Adrenal gland (tissue), 5 donors: ENCODE measurements at regions not wholly inside any gene's neighbourhood (a gene's known extent, or its start where the extent isn't known, plus 50 kb on each side); places are given as distances from the start of the nearest gene placed in this dataset.

Experiments used
- POLR2A ChIP-seq, 2 donors: fragments of 450-650 bp; IDR thresholded peaks; one replicate each; pipeline ENCODE4 v1.6.1; 2017; ENCODE audit warnings: antibody characterized with exemption in 2 of 2, mild to moderate bottlenecking in 2 of 2, moderate library complexity in 1 of 2
- TF ChIP-seq, protein P1 (sequence below), 6 experiments: fragments of 450-650 bp in 4 of 6; fragments of 200-600 bp in 2 of 6; sonication (generic) in 1 of 6; IDR thresholded peaks; 1 replicate in 5 of 6; 2 replicates in 1 of 6; pipeline versions ENCODE4 v1.5.1 to v1.8.0; 2016 to 2021; ENCODE audit warnings: antibody characterized with exemption in 6 of 6, mild to moderate bottlenecking in 2 of 6, moderate library complexity in 1 of 6
- donor health status: DM: no; HTN: no; CAD: no.

- TF ChIP-seq, protein P1, sequence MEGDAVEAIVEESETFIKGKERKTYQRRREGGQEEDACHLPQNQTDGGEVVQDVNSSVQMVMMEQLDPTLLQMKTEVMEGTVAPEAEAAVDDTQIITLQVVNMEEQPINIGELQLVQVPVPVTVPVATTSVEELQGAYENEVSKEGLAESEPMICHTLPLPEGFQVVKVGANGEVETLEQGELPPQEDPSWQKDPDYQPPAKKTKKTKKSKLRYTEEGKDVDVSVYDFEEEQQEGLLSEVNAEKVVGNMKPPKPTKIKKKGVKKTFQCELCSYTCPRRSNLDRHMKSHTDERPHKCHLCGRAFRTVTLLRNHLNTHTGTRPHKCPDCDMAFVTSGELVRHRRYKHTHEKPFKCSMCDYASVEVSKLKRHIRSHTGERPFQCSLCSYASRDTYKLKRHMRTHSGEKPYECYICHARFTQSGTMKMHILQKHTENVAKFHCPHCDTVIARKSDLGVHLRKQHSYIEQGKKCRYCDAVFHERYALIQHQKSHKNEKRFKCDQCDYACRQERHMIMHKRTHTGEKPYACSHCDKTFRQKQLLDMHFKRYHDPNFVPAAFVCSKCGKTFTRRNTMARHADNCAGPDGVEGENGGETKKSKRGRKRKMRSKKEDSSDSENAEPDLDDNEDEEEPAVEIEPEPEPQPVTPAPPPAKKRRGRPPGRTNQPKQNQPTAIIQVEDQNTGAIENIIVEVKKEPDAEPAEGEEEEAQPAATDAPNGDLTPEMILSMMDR (IDR thresholded peaks at IDR 0.05): no peak
- TF ChIP-seq POLR2A (IDR thresholded peaks at IDR 0.05): no peak
These were observed 388.2 kb upstream of the RGMA start for GRCh38 chr15:93477188-93477587.
